SK-MEL-5 (cell line): ENCODE measurements at regions not wholly inside any gene's neighbourhood (a gene's known extent, or its start where the extent isn't known, plus 50 kb on each side); places are given as distances from the start of the nearest gene placed in this dataset.

Experiments used
- DNase-seq: peaks from one replicate; pipeline ENCODE4 v3.0.0-alpha.2; 2016; ENCODE audit warnings: low read depth, low spot score
- in situ Hi-C: cut with HindIII; loops from 2 replicates; pipeline ENCODE4 v1.10.0; 2016; ENCODE audit warnings: low sequenced_read_pairs, high pct_unique_total_duplicates, low pct_unique_long_range_greater_than_20kb

GRCh38 chr21:26784974-26785373 lies 60.2 kb downstream of the ADAMTS1 start:
- in situ Hi-C loops = no loop called here
- DNase-seq = no peak

- in situ Hi-C loops = no loop called here
- DNase-seq = no peak
Observed at GRCh38 chr21:26783466-26784195, 61.6 kb downstream of the ADAMTS1 start.

- DNase-seq = no peak
- in situ Hi-C loops = no loop called here
Observed at GRCh38 chr21:26782747-26783146, 62.5 kb downstream of the ADAMTS1 start.

- DNase-seq = no peak
- in situ Hi-C loops = no loop called here
Observed at GRCh38 chr21:26782331-26782730, 62.9 kb downstream of the ADAMTS1 start.

- in situ Hi-C loops = no loop called here
- no peak for DNase-seq
Observed at GRCh38 chr21:26781331-26781730, 63.9 kb downstream of the ADAMTS1 start.

- in situ Hi-C loops = no loop called here
- no peak for DNase-seq
Observed at GRCh38 chr21:26777166-26777565, 68.0 kb downstream of the ADAMTS1 start.

GRCh38 chr21:26776310-26777021 lies 68.7 kb downstream of the ADAMTS1 start:
- in situ Hi-C loops = no loop called here
- DNase-seq = no peak

GRCh38 chr21:26773058-26773457 lies 72.2 kb downstream of the ADAMTS1 start:
- in situ Hi-C loops = no loop called here
- no peak for DNase-seq

GRCh38 chr21:26769613-26770188 lies 75.5 kb downstream of the ADAMTS1 start:
- DNase-seq = peak; percentile 62
- in situ Hi-C loops = no loop called here

- no peak for DNase-seq
- in situ Hi-C loops = no loop called here
Observed at GRCh38 chr21:26766826-26767325, 78.3 kb downstream of the ADAMTS1 start.

GRCh38 chr21:26761174-26761915 lies 83.9 kb downstream of the ADAMTS1 start:
- DNase-seq = no peak
- in situ Hi-C loops = no loop called here

GRCh38 chr21:26759731-26760130 lies 85.5 kb downstream of the ADAMTS1 start:
- no peak for DNase-seq
- in situ Hi-C loops = no loop called here

- in situ Hi-C loops = no loop called here
- DNase-seq = no peak
Observed at GRCh38 chr21:26758083-26758880, 86.9 kb downstream of the ADAMTS1 start.

- in situ Hi-C loops = no loop called here
Observed at GRCh38 chr21:26756491-26757159, 88.6 kb downstream of the ADAMTS1 start.

GRCh38 chr21:26754853-26755252 lies 90.4 kb downstream of the ADAMTS1 start:
- in situ Hi-C loops = no loop called here
- DNase-seq = no peak

More at GRCh38 chr21:26756491-26757159, 88.6 kb downstream of the ADAMTS1 start:
- peak; percentile 12 for DNase-seq

- DNase-seq = no peak
- in situ Hi-C loops = no loop called here
Observed at GRCh38 chr21:26753822-26754221, 91.4 kb downstream of the ADAMTS1 start.

- DNase-seq = no peak
- in situ Hi-C loops = no loop called here
Observed at GRCh38 chr21:26752849-26753248, 92.4 kb downstream of the ADAMTS1 start.
